GM12878 (cell line): ENCODE measurements at regions not wholly inside any gene's neighbourhood (a gene's known extent, or its start where the extent isn't known, plus 50 kb on each side); places are given as distances from the start of the nearest gene placed in this dataset.

ENCODE experiments used
- BMI1 ChIP-seq: fragments of 450-650 bp; IDR thresholded peaks from 2 replicates; pipeline ENCODE4 v1.6.1; 2016; ENCODE audit warnings: mild to moderate bottlenecking, moderate library complexity, borderline replicate concordance
- REST ChIP-seq: IDR thresholded peaks from 2 replicates; pipeline ENCODE4 v1.6.1; 2012; ENCODE audit warnings: mild to moderate bottlenecking, low read depth, low read length
- TAF1 ChIP-seq: IDR thresholded peaks from 2 replicates; pipeline ENCODE4 v1.6.1; 2011; ENCODE audit warnings: mild to moderate bottlenecking, low read depth, low read length, borderline replicate concordance
- ZNF274 ChIP-seq: IDR thresholded peaks from one replicate; pipeline ENCODE4 v1.8.0; 2011; ENCODE audit not compliant: insufficient read length, insufficient read depth

DNA sequence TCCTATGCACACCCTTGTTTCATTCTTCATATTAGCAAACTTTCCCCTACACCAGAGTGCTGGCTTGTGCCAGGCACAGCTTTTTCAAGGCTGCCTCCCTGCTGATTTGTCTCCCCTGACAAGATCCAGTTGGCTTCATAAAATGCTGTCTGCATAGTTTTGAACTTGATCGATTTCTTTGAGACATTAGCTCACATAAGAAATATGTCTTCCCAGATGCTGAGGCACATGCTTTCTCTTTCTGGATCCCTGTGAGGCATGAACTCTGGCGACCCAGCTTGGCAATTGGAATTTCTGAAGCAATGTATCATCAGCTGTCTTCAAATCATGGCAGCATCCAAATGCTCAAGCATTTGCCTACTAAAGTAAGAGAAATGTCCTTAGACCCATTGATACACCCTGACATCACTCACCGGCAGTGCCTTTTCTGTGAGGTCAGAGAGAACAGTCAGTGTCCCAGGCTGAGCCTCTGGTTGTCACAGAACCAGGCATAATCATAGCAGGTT lies 616.4 kb upstream of the GHITM start:
- TF ChIP-seq REST (no peak), BMI1 (no peak), TAF1 (no peak), ZNF274 (no peak)
